Uterus (tissue), 2 donors: ENCODE measurements at regions not wholly inside any gene's neighbourhood (a gene's known extent, or its start where the extent isn't known, plus 50 kb on each side); places are given as distances from the start of the nearest gene placed in this dataset.

Source experiments
- CTCF ChIP-seq, 4 experiments: fragments of 200-600 bp in 2 of 4; fragments of 450-650 bp in 2 of 4; sonication (generic) in 2 of 4; IDR thresholded peaks; one replicate each; pipeline ENCODE4 v1.5.1; 2016 to 2019; ENCODE audit warnings: antibody characterized with exemption in 4 of 4, mild to moderate bottlenecking in 2 of 4, moderate library complexity in 1 of 4
- POLR2A ChIP-seq, 2 donors: fragments of 450-650 bp; IDR thresholded peaks; one replicate each; pipeline ENCODE4 v1.6.1; 2016; ENCODE audit warnings: antibody characterized with exemption in 2 of 2, mild to moderate bottlenecking in 1 of 2, moderate library complexity in 1 of 2

- TF ChIP-seq CTCF (IDR thresholded peaks at IDR 0.05), result no peak
- TF ChIP-seq POLR2A (IDR thresholded peaks at IDR 0.05), result no peak
Observed at GRCh38 chr16:80062361-80063030, 462.0 kb upstream of the MAF start.
